ENCODE measurements at regions not wholly inside any gene's neighbourhood (a gene's known extent, or its start where the extent isn't known, plus 50 kb on each side); places are given as distances from the start of the nearest gene placed in this dataset.

GRCh38 chr1:118578276-118578675 is 393.2 kb upstream of the SPAG17 start:
- H3K36me3 ChIP-seq (ENCODE audit: insufficient read depth, low read length), result no peaks in the 10 kb centered on the region
- no peak overlapping the region for H2AFZ ChIP-seq (ENCODE audit: low read length)
- H3K9me3 ChIP-seq (ENCODE audit: low read length), result no peaks in the 10 kb centered on the region
- no peaks in the 10 kb centered on the region for H3K4me1 ChIP-seq (ENCODE audit: insufficient read depth, low read length, severe bottlenecking)
- no peak overlapping the region for H3K4me2 ChIP-seq (ENCODE audit: low read length)
- no peaks in the 10 kb centered on the region for H3K9me2 ChIP-seq (ENCODE audit: low read depth, low read length)
- H4K20me1 ChIP-seq (ENCODE audit: insufficient read depth, low read length), result no peaks in the 10 kb centered on the region
- no peaks in the 10 kb centered on the region for H3F3A ChIP-seq (ENCODE audit: insufficient read depth, low read length)
- no peak for TF ChIP-seq EZH2 (IDR thresholded peaks at IDR 0.05; ENCODE audit: borderline replicate concordance, low read length)
- TF ChIP-seq, protein P1, sequence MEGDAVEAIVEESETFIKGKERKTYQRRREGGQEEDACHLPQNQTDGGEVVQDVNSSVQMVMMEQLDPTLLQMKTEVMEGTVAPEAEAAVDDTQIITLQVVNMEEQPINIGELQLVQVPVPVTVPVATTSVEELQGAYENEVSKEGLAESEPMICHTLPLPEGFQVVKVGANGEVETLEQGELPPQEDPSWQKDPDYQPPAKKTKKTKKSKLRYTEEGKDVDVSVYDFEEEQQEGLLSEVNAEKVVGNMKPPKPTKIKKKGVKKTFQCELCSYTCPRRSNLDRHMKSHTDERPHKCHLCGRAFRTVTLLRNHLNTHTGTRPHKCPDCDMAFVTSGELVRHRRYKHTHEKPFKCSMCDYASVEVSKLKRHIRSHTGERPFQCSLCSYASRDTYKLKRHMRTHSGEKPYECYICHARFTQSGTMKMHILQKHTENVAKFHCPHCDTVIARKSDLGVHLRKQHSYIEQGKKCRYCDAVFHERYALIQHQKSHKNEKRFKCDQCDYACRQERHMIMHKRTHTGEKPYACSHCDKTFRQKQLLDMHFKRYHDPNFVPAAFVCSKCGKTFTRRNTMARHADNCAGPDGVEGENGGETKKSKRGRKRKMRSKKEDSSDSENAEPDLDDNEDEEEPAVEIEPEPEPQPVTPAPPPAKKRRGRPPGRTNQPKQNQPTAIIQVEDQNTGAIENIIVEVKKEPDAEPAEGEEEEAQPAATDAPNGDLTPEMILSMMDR (IDR thresholded peaks at IDR 0.05; ENCODE audit: low read length), result no peak
- no peak overlapping the region for H3K9ac ChIP-seq (ENCODE audit: low read length)
- H3K79me2 ChIP-seq (ENCODE audit: insufficient read depth, low read length), result no peaks in the 10 kb centered on the region
- no peak overlapping the region for H3K4me3 ChIP-seq (ENCODE audit: low read depth, low read length, poor library complexity, severe bottlenecking)
- H3K27ac ChIP-seq (ENCODE audit: low read depth, low read length, poor library complexity, severe bottlenecking), result no peak overlapping the region
- H3K27me3 ChIP-seq (ENCODE audit: insufficient read depth, low read length), result no peaks in the 10 kb centered on the region

DNA sequence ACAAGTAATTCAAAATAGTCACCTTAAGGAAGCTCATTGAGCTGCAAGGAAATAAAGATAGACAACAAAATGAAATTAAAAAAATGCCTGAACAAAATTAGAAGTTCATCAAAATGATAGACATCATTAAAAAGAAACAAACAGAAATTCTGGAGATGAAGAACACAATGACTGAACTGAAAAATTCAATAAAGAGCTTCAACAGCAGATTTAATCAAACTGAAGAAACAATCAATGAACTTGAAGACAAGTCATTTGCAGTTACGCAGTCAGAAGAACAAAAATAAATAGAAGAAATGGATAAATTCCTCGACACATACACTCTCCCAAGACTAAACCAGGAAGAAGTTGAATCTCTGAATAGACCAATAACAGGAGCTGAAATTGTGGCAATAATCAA is 390.0 kb upstream of the SPAG17 start:
- Histone ChIP-seq H3K9ac (ENCODE audit: low read length) (no peak overlapping the region), H3K4me3 (ENCODE audit: low read depth, low read length, poor library complexity, severe bottlenecking) (no peak overlapping the region), H3K4me1 (ENCODE audit: insufficient read depth, low read length, severe bottlenecking) (no peaks in the 10 kb centered on the region), H3K79me2 (ENCODE audit: insufficient read depth, low read length) (no peaks in the 10 kb centered on the region), H4K20me1 (ENCODE audit: insufficient read depth, low read length) (no peaks in the 10 kb centered on the region), H2AFZ (ENCODE audit: low read length) (no peak overlapping the region), H3K4me2 (ENCODE audit: low read length) (no peak overlapping the region), H3K9me2 (ENCODE audit: low read depth, low read length) (no peaks in the 10 kb centered on the region), H3F3A (ENCODE audit: insufficient read depth, low read length) (no peaks in the 10 kb centered on the region), H3K27ac (ENCODE audit: low read depth, low read length, poor library complexity, severe bottlenecking) (no peak overlapping the region), H3K9me3 (ENCODE audit: low read length) (no peaks in the 10 kb centered on the region), H3K36me3 (ENCODE audit: insufficient read depth, low read length) (no peaks in the 10 kb centered on the region), H3K27me3 (ENCODE audit: insufficient read depth, low read length) (no peaks in the 10 kb centered on the region)
- TF ChIP-seq EZH2 (IDR thresholded peaks at IDR 0.05; ENCODE audit: borderline replicate concordance, low read length), result no peak
- TF ChIP-seq, protein P1 (IDR thresholded peaks at IDR 0.05; ENCODE audit: low read length), result no peak

GRCh38 chr1:118564961-118565703 is 380.1 kb upstream of the SPAG17 start:
- no peak overlapping the region for H3K9ac ChIP-seq (ENCODE audit: low read length)
- H2AFZ ChIP-seq (ENCODE audit: low read length), result no peak overlapping the region
- H3K4me1 ChIP-seq (ENCODE audit: insufficient read depth, low read length, severe bottlenecking), result no peaks in the 10 kb centered on the region
- no peaks in the 10 kb centered on the region for H3K79me2 ChIP-seq (ENCODE audit: insufficient read depth, low read length)
- no peak overlapping the region for H3K4me2 ChIP-seq (ENCODE audit: low read length)
- H3K4me3 ChIP-seq (ENCODE audit: low read depth, low read length, poor library complexity, severe bottlenecking), result no peak overlapping the region
- no peaks in the 10 kb centered on the region for H3K9me3 ChIP-seq (ENCODE audit: low read length)
- no peaks in the 10 kb centered on the region for H4K20me1 ChIP-seq (ENCODE audit: insufficient read depth, low read length)
- no peaks in the 10 kb centered on the region for H3K9me2 ChIP-seq (ENCODE audit: low read depth, low read length)
- H3K36me3 ChIP-seq (ENCODE audit: insufficient read depth, low read length), result no peaks in the 10 kb centered on the region
- no peaks in the 10 kb centered on the region for H3F3A ChIP-seq (ENCODE audit: insufficient read depth, low read length)
- no peak overlapping the region for H3K27ac ChIP-seq (ENCODE audit: low read depth, low read length, poor library complexity, severe bottlenecking)
- H3K27me3 ChIP-seq (ENCODE audit: insufficient read depth, low read length), result no peaks in the 10 kb centered on the region
- TF ChIP-seq EZH2 (IDR thresholded peaks at IDR 0.05; ENCODE audit: borderline replicate concordance, low read length), result no peak
- TF ChIP-seq, protein P1 (IDR thresholded peaks at IDR 0.05; ENCODE audit: low read length), result no peak
